Kidney epithelial cell (primary cell): ENCODE measurements at regions not wholly inside any gene's neighbourhood (a gene's known extent, or its start where the extent isn't known, plus 50 kb on each side); places are given as distances from the start of the nearest gene placed in this dataset.
"Not testable (repeated sequence)": the region's sequence is repeated elsewhere in the genome, so short reads cannot be mapped to it uniquely, and the experiment has no call there.

Experiments
- DNase-seq: peaks from one replicate; pipeline ENCODE4 v3.0.0-alpha.2; 2010; ENCODE audit warnings: low read depth
- H3K27me3 ChIP-seq: 2 replicates; pipeline ENCODE4 v1.6.0; 2011; ENCODE audit warnings: low read length; ENCODE audit not compliant: control insufficient read depth, insufficient read depth
- H3K36me3 ChIP-seq: 2 replicates; pipeline ENCODE4 v1.5.1; 2011; ENCODE audit warnings: low read length; ENCODE audit not compliant: control insufficient read depth, insufficient read depth
- H3K4me3 ChIP-seq: 2 replicates; pipeline ENCODE4 v1.5.1; 2011; ENCODE audit warnings: low read depth, mild to moderate bottlenecking, control low read depth, low read length
- TF ChIP-seq, protein P1 (sequence below): IDR thresholded peaks from 2 replicates; pipeline ENCODE4 v1.5.1; 2011; ENCODE audit warnings: mild to moderate bottlenecking, moderate library complexity, low read length, control low read depth, inconsistent platforms; ENCODE audit not compliant: insufficient read depth, poor library complexity, severe bottlenecking

DNA sequence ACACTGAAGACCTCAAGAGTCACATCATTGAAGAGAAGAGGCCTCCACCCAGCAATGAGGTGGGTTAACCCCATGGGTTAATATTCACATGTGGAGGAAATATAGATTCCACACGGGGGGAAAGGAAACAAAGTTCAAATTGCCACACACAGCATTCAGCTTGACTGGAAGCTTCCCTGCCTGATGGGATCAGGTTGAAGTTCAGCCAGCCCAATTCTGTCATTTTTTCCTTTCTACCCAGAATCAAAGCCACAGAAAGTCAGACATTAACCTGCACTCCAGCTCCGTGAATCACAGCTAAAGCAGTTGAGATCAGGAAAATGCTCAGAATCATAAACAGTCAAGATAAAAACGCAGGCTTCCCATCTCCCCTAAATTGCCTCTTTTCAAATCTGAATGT lies 208.7 kb upstream of the OBI1 start:
- Histone ChIP-seq H3K4me3 (no peak overlapping the region), H3K27me3 (no peaks in the 10 kb centered on the region), H3K36me3 (no peaks in the 10 kb centered on the region)
- TF ChIP-seq, protein P1, sequence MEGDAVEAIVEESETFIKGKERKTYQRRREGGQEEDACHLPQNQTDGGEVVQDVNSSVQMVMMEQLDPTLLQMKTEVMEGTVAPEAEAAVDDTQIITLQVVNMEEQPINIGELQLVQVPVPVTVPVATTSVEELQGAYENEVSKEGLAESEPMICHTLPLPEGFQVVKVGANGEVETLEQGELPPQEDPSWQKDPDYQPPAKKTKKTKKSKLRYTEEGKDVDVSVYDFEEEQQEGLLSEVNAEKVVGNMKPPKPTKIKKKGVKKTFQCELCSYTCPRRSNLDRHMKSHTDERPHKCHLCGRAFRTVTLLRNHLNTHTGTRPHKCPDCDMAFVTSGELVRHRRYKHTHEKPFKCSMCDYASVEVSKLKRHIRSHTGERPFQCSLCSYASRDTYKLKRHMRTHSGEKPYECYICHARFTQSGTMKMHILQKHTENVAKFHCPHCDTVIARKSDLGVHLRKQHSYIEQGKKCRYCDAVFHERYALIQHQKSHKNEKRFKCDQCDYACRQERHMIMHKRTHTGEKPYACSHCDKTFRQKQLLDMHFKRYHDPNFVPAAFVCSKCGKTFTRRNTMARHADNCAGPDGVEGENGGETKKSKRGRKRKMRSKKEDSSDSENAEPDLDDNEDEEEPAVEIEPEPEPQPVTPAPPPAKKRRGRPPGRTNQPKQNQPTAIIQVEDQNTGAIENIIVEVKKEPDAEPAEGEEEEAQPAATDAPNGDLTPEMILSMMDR = no peak
- no peak for DNase-seq

DNA sequence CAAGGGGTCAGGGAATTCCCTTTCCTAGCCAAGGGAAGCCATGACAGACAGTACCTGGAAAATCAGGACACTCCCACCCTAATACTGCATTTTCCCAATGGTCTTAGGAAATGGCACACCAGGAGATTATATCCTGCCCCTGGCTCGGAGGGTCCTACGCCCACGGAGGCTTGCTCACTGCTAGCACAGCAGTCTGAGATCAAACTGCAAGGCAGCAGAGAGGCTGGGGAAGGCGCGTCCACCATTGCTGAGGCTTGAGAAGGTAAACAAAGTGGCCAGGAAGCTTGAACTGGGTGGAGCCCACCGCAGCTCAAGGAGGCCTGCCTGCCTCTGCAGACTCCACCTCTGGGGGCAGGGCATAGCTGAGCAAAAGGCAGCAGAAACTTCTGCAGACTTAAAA lies 207.1 kb upstream of the OBI1 start:
- H3K4me3 ChIP-seq, DNase-seq, H3K36me3 ChIP-seq, H3K27me3 ChIP-seq: not testable (repeated sequence)

DNA sequence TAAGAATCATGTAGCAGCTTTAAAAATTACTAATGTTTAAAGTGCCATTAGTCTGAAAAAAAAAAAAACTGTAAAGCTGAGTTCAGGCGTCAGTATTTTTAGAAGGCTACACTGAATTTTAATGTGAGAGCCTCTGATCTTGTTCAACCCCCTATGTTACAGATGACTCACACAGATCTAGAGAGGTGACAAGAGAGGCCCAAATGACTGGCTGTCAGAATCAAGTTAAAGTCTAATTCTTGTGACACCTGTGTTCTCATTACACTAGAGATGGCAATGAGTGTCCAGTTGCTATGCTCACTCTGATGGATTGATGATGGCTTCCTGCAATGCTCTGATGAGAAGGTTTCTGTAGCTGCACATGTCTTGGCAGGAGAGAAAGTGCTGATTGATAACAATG lies 203.5 kb upstream of the OBI1 start:
- H3K27me3 ChIP-seq = no peaks in the 10 kb centered on the region
- TF ChIP-seq, protein P1 = no peak
- no peaks in the 10 kb centered on the region for H3K36me3 ChIP-seq
- H3K4me3 ChIP-seq = no peak overlapping the region
- DNase-seq = no peak

DNA sequence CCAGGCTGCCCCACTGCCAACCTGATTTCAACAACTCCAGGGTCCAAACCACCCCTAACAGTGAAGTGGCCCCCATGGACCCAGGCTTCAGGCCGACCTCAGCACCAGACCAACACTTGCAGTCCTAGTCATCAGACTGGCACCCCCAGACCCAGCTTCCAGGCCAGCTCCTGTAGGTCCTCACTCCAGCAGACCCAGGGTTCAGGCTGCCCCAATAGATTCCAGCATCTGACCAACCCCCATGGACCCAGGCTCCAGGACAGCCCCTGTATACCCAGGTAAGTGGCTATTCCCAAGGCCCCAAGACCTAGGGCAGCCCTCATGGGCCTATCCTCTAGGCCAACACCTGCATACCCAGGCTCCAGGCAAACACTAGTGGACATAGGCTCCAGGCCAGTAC lies 193.8 kb upstream of the OBI1 start:
- H3K27me3 ChIP-seq = no peaks in the 10 kb centered on the region
- TF ChIP-seq, protein P1 = no peak
- no peak for DNase-seq
- no peaks in the 10 kb centered on the region for H3K36me3 ChIP-seq
- H3K4me3 ChIP-seq = no peak overlapping the region

DNA sequence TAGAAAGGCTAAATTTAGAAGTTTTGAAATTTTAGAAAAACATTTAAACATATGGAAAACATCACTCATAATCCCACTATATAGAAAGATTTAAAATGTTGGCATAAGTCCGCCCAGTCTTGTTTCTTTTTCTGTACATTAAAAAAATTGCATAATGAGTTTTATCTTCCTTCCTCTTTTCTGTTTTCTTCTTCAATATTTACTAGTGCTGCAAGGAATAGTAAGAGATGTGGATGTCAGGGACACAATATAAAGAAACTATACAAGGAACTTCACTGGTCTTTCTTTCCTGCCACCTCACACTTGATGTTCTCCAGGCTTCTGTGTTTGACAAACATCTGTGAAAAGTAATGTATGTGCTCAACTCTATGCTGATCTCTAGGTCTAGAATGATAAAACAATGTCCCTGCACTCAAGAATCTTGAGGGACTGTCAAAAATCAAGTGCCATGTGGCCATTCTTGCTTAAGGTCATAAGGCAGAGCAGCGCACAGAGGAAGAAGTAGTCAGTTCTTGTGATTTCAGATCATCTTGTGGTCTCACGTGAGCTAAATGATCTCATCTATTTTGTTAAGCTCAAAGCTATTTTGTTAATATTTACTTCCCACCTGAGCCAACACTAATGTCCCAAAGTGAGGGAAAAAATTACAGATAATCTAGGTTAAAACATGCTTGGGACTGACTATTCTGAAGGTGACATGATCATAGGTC lies 186.9 kb upstream of the OBI1 start:
- H3K27me3 ChIP-seq = no peaks in the 10 kb centered on the region
- TF ChIP-seq, protein P1 = no peak
- H3K36me3 ChIP-seq = no peaks in the 10 kb centered on the region
- H3K4me3 ChIP-seq = no peak overlapping the region
- DNase-seq = no peak

DNA sequence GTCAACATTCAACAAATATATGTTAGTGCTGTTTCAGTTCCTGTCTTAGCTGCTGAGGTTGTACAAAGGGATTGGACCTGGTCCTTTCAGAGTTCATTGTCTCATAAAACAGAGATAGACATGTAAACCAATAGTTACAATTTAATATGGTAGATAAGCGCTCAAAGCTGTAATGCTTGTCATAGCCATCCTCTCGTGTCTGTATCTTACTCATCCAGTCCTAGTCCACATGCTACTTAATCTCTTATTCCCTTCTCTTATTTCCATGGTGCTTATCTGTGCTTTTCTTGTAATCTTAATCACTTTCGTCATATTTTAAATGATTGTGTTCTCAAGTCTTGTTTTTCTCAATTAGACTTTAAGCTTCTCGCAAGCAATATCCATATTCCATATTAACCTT lies 185.2 kb upstream of the OBI1 start:
- H3K4me3 ChIP-seq = no peak overlapping the region
- H3K27me3 ChIP-seq = no peaks in the 10 kb centered on the region
- TF ChIP-seq, protein P1 = no peak
- DNase-seq = no peak
- no peaks in the 10 kb centered on the region for H3K36me3 ChIP-seq
